ENCODE measurements at regions not wholly inside any gene's neighbourhood (a gene's known extent, or its start where the extent isn't known, plus 50 kb on each side); places are given as distances from the start of the nearest gene placed in this dataset.

DNA sequence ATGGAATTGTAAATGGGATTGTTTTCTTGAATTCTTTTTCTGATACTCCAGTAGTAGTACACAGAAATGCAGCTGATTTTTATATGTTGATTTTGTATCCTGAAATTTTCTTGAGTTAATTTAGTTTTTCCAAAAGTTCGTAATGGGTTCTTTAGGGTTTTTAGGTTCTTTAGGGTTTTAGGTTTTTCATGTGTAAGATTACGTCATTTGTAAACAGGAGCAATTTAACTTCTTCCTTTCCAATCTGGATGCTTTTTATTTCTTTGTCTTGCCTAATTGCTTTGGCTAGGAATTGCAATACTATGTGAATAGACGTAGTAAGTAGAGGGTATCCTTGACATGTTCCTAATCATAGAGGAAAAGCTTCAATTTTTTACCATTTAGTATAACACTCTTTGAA lies 568.6 kb downstream of the MMUT start:
- no peaks in the 10 kb centered on the region for H3K9me3 ChIP-seq (ENCODE audit: low read length)
- intact Hi-C loops (cut with micrococcal nuclease) = no loop called here
- H3K79me2 ChIP-seq (ENCODE audit: low read length) = no peaks in the 10 kb centered on the region
- H3K27me3 ChIP-seq (ENCODE audit: low read length) = no peaks in the 10 kb centered on the region
- no peaks in the 10 kb centered on the region for H3F3A ChIP-seq (ENCODE audit: low read length, unreplicated experiment)
- ATAC-seq (no peak), DNase-seq (no peak)
- H3K4me3 ChIP-seq (ENCODE audit: low read length) = no peak overlapping the region
- POLR2A ChIA-PET (ENCODE audit: unreplicated experiment) = no interaction called here
- H3K4me2 ChIP-seq (ENCODE audit: low read length) = no peak overlapping the region
- peaks cover 15% of the 10 kb centered on the region for H3K4me1 ChIP-seq (ENCODE audit: insufficient read depth, low read length)
- no peaks in the 10 kb centered on the region for H3K9me2 ChIP-seq (replicated peaks; ENCODE audit: low read length)
- no peaks in the 10 kb centered on the region for H4K20me1 ChIP-seq (ENCODE audit: low read length)
- BruUV-seq (replicated peaks) = no TSS peak
- H3K36me3 ChIP-seq (ENCODE audit: low read depth, low read length) = no peaks in the 10 kb centered on the region
- H2AFZ ChIP-seq (ENCODE audit: low read length) = no peak overlapping the region
- CTCF ChIA-PET = no interaction called here
- TF ChIP-seq, protein P1, sequence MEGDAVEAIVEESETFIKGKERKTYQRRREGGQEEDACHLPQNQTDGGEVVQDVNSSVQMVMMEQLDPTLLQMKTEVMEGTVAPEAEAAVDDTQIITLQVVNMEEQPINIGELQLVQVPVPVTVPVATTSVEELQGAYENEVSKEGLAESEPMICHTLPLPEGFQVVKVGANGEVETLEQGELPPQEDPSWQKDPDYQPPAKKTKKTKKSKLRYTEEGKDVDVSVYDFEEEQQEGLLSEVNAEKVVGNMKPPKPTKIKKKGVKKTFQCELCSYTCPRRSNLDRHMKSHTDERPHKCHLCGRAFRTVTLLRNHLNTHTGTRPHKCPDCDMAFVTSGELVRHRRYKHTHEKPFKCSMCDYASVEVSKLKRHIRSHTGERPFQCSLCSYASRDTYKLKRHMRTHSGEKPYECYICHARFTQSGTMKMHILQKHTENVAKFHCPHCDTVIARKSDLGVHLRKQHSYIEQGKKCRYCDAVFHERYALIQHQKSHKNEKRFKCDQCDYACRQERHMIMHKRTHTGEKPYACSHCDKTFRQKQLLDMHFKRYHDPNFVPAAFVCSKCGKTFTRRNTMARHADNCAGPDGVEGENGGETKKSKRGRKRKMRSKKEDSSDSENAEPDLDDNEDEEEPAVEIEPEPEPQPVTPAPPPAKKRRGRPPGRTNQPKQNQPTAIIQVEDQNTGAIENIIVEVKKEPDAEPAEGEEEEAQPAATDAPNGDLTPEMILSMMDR (conservative IDR thresholded peaks at IDR 0.05; ENCODE audit: low read depth, low read length) = no peak
- TF ChIP-seq EZH2phosphoT487 (IDR thresholded peaks at IDR 0.05; ENCODE audit: borderline replicate concordance, low read length) (no peak), EZH2 (IDR thresholded peaks at IDR 0.05; ENCODE audit: low read length, unreplicated experiment) (no peak)
- no peak overlapping the region for H3K27ac ChIP-seq (ENCODE audit: low read length)
- H3K9ac ChIP-seq (ENCODE audit: low read length) = no peak overlapping the region

DNA sequence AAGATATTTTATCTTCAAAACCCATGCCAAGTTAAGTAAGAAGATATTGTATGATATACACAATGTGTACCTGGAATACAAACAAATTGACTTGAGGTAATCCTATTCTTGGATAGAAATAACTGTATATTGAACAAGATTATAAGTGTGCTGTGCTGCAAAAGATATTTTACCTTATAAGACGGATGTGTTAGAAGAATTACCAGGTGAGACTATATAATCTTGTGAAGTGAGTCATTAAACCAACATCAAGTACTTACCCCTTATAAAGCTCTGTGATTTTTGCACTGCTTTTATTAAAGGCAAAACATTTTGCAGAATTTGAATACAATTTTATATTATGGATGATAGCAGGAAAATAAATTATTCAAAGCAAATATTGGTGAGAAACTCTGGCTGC lies 570.0 kb downstream of the MMUT start:
- ATAC-seq = peak; percentile 77
- peak; percentile 22 for DNase-seq
- no peaks in the 10 kb centered on the region for H3K36me3 ChIP-seq (ENCODE audit: low read depth, low read length)
- H3K9me2 ChIP-seq (replicated peaks; ENCODE audit: low read length) = no peaks in the 10 kb centered on the region
- no peak overlapping the region for H2AFZ ChIP-seq (ENCODE audit: low read length)
- ChIA-PET CTCF (no interaction called here), POLR2A (ENCODE audit: unreplicated experiment) (no interaction called here)
- no peaks in the 10 kb centered on the region for H3K27me3 ChIP-seq (ENCODE audit: low read length)
- peaks cover 15% of the 10 kb centered on the region for H3K4me1 ChIP-seq (ENCODE audit: insufficient read depth, low read length)
- intact Hi-C loops (cut with micrococcal nuclease) = no loop called here
- BruUV-seq (replicated peaks) = no TSS peak
- TF ChIP-seq EZH2phosphoT487 (IDR thresholded peaks at IDR 0.05; ENCODE audit: borderline replicate concordance, low read length) = no peak
- TF ChIP-seq, protein P1 (conservative IDR thresholded peaks at IDR 0.05; ENCODE audit: low read depth, low read length) = no peak
- TF ChIP-seq EZH2 (IDR thresholded peaks at IDR 0.05; ENCODE audit: low read length, unreplicated experiment) = no peak
- no peaks in the 10 kb centered on the region for H3K9me3 ChIP-seq (ENCODE audit: low read length)
- no peaks in the 10 kb centered on the region for H3K79me2 ChIP-seq (ENCODE audit: low read length)
- H3K27ac ChIP-seq (ENCODE audit: low read length) = peak overlapping the region; percentile 40; the same call in 1 of the 2 replicates
- H3K9ac ChIP-seq (ENCODE audit: low read length) = no peak overlapping the region
- H3K4me2 ChIP-seq (ENCODE audit: low read length) = no peak overlapping the region
- H4K20me1 ChIP-seq (ENCODE audit: low read length) = no peaks in the 10 kb centered on the region
- H3K4me3 ChIP-seq (ENCODE audit: low read length) = no peak overlapping the region
- H3F3A ChIP-seq (ENCODE audit: low read length, unreplicated experiment) = no peaks in the 10 kb centered on the region

DNA sequence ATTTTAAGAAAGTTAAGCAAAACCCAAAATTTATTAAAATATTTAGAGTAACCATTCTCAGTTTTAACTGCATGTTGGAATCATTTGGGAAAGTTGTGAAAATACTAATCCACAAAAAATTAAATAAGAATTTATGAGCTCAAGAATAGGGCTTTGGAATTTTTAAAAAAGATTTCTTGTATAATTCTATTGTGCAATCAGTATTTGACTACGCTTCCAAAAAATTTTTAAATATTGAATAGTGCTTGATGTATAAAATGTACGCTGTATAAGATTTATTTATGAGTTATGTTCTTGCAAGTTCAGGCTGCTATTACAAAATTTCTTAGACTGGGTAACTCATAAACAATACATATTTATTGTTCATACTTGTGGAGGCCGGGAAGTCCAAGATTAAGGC lies 571.7 kb downstream of the MMUT start:
- BruUV-seq (replicated peaks) = no TSS peak
- H3K4me1 ChIP-seq (ENCODE audit: insufficient read depth, low read length) = peaks cover 15% of the 10 kb centered on the region
- intact Hi-C loops (cut with micrococcal nuclease) = no loop called here
- no peaks in the 10 kb centered on the region for H3F3A ChIP-seq (ENCODE audit: low read length, unreplicated experiment)
- no peaks in the 10 kb centered on the region for H3K36me3 ChIP-seq (ENCODE audit: low read depth, low read length)
- ATAC-seq (no peak), DNase-seq (no peak)
- H3K79me2 ChIP-seq (ENCODE audit: low read length) = no peaks in the 10 kb centered on the region
- TF ChIP-seq EZH2phosphoT487 (IDR thresholded peaks at IDR 0.05; ENCODE audit: borderline replicate concordance, low read length) (no peak), EZH2 (IDR thresholded peaks at IDR 0.05; ENCODE audit: low read length, unreplicated experiment) (no peak)
- TF ChIP-seq, protein P1 (conservative IDR thresholded peaks at IDR 0.05; ENCODE audit: low read depth, low read length) = no peak
- H3K9me2 ChIP-seq (replicated peaks; ENCODE audit: low read length) = no peaks in the 10 kb centered on the region
- H3K27me3 ChIP-seq (ENCODE audit: low read length) = no peaks in the 10 kb centered on the region
- no peak overlapping the region for H2AFZ ChIP-seq (ENCODE audit: low read length)
- CTCF ChIA-PET = no interaction called here
- H3K4me3 ChIP-seq (ENCODE audit: low read length) = no peak overlapping the region
- POLR2A ChIA-PET (ENCODE audit: unreplicated experiment) = no interaction called here
- no peak overlapping the region for H3K27ac ChIP-seq (ENCODE audit: low read length)
- H3K4me2 ChIP-seq (ENCODE audit: low read length) = no peak overlapping the region
- H4K20me1 ChIP-seq (ENCODE audit: low read length) = no peaks in the 10 kb centered on the region
- H3K9me3 ChIP-seq (ENCODE audit: low read length) = no peaks in the 10 kb centered on the region
- no peak overlapping the region for H3K9ac ChIP-seq (ENCODE audit: low read length)

Measured in PC-3 (cell line).